ENCODE measurements at regions not wholly inside any gene's neighbourhood (a gene's known extent, or its start where the extent isn't known, plus 50 kb on each side); places are given as distances from the start of the nearest gene placed in this dataset.

- no peak overlapping the region for H3K4me3 ChIP-seq (ENCODE audit: low read length)
- Mint-ChIP-seq H3K27ac (no peak overlapping the region), H3K27me3 (ENCODE audit: insufficient read depth) (no peaks in the 10 kb centered on the region), H3K36me3 (ENCODE audit: low read depth) (no peaks in the 10 kb centered on the region), H3K4me1 (no peaks in the 10 kb centered on the region), H3K9me3 (no peaks in the 10 kb centered on the region), H3K4me3 (no peak overlapping the region)
- no peaks in the 10 kb centered on the region for H3K9me3 ChIP-seq (ENCODE audit: control insufficient read depth, low read length)
- H3K27ac ChIP-seq (ENCODE audit: low read depth, low read length) = no peak overlapping the region
- TF ChIP-seq CTCF (conservative IDR thresholded peaks at IDR 0.05) = no peak
- no peaks in the 10 kb centered on the region for H3K4me1 ChIP-seq (ENCODE audit: control insufficient read depth, insufficient read depth, low read length)
- H3K27me3 ChIP-seq (ENCODE audit: control insufficient read depth, insufficient read depth, low read length, poor library complexity, severe bottlenecking) = no peaks in the 10 kb centered on the region
- H3K9ac ChIP-seq (ENCODE audit: extremely low read depth, low read length, poor library complexity, severe bottlenecking) = no peak overlapping the region
- H3K36me3 ChIP-seq (ENCODE audit: control insufficient read depth, insufficient read depth, low read length) = no peaks in the 10 kb centered on the region
- DNase-seq = no peak
- 100% methylated on average over 1 of the region's 1 CpG for WGBS, 2 experiments (ENCODE audit: insufficient coverage in 1 of 2, insufficient read length in 1 of 2)
These were observed 1396.2 kb upstream of the TENM4 start for GRCh38 chr11:80837051-80837450.

DNA sequence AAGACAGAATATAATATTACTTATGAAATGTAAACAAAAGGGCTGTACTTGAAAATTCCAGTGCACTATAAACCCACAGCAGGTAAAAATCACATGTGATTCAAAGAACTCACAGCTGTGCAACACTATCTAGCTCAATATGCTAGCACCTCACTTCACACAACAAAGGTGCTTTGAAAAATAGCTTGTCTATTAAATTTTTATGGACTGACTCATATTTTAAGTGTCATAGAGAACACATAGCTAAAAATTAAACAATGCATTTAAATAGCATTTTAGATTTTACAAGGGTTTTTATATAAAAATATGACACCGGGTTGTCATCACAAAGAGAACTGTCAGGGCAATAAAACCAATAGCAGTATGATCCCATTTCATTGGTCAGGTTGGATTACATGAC is 1390.5 kb upstream of the TENM4 start:
- Mint-ChIP-seq H3K27ac (no peak overlapping the region), H3K27me3 (ENCODE audit: insufficient read depth) (no peaks in the 10 kb centered on the region), H3K36me3 (ENCODE audit: low read depth) (no peaks in the 10 kb centered on the region), H3K9me3 (no peaks in the 10 kb centered on the region), H3K4me3 (no peak overlapping the region), H3K4me1 (peaks cover 15% of the 10 kb centered on the region)
- Histone ChIP-seq H3K4me1 (ENCODE audit: control insufficient read depth, insufficient read depth, low read length) (peaks cover 6% of the 10 kb centered on the region), H3K9me3 (ENCODE audit: control insufficient read depth, low read length) (no peaks in the 10 kb centered on the region), H3K4me3 (ENCODE audit: low read length) (no peak overlapping the region), H3K9ac (ENCODE audit: extremely low read depth, low read length, poor library complexity, severe bottlenecking) (no peak overlapping the region), H3K36me3 (ENCODE audit: control insufficient read depth, insufficient read depth, low read length) (no peaks in the 10 kb centered on the region), H3K27ac (ENCODE audit: low read depth, low read length) (no peak overlapping the region), H3K27me3 (ENCODE audit: control insufficient read depth, insufficient read depth, low read length, poor library complexity, severe bottlenecking) (no peaks in the 10 kb centered on the region)
- 85% methylated on average over 1 of the region's 1 CpG; no CpG with 5 or more reads in 1 of the 2 experiments for WGBS, 2 experiments (ENCODE audit: insufficient coverage in 1 of 2, insufficient read length in 1 of 2)
- DNase-seq = no peak
- no peak for TF ChIP-seq CTCF (conservative IDR thresholded peaks at IDR 0.05)

- no peak overlapping the region for H3K4me3 ChIP-seq (ENCODE audit: low read length)
- no peaks in the 10 kb centered on the region for H3K36me3 ChIP-seq (ENCODE audit: control insufficient read depth, insufficient read depth, low read length)
- peaks cover 15% of the 10 kb centered on the region for H3K4me1 Mint-ChIP-seq
- no peaks in the 10 kb centered on the region for H3K9me3 Mint-ChIP-seq
- peaks cover 6% of the 10 kb centered on the region for H3K4me1 ChIP-seq (ENCODE audit: control insufficient read depth, insufficient read depth, low read length)
- TF ChIP-seq CTCF (conservative IDR thresholded peaks at IDR 0.05) = no peak
- no peaks in the 10 kb centered on the region for H3K27me3 Mint-ChIP-seq (ENCODE audit: insufficient read depth)
- no peaks in the 10 kb centered on the region for H3K27me3 ChIP-seq (ENCODE audit: control insufficient read depth, insufficient read depth, low read length, poor library complexity, severe bottlenecking)
- H3K9ac ChIP-seq (ENCODE audit: extremely low read depth, low read length, poor library complexity, severe bottlenecking) = no peak overlapping the region
- H3K27ac ChIP-seq (ENCODE audit: low read depth, low read length) = no peak overlapping the region
- no peaks in the 10 kb centered on the region for H3K9me3 ChIP-seq (ENCODE audit: control insufficient read depth, low read length)
- 74 to 85% methylated on average over 2 to 3 of the region's 3 CpGs for WGBS, 2 experiments (ENCODE audit: insufficient coverage in 1 of 2, insufficient read length in 1 of 2)
- DNase-seq = no peak
- H3K27ac Mint-ChIP-seq = no peak overlapping the region
- no peaks in the 10 kb centered on the region for H3K36me3 Mint-ChIP-seq (ENCODE audit: low read depth)
- no peak overlapping the region for H3K4me3 Mint-ChIP-seq
These were observed 1387.0 kb upstream of the TENM4 start for GRCh38 chr11:80827781-80828180.

All from endodermal cell (in vitro differentiated cells).